Fibroblast of skin of left biceps (primary cell): ENCODE measurements at regions not wholly inside any gene's neighbourhood (a gene's known extent, or its start where the extent isn't known, plus 50 kb on each side); places are given as distances from the start of the nearest gene placed in this dataset.

Experiments used
- DNase-seq, 2 experiments: peaks; one replicate each; pipeline ENCODE4 v3.0.0-alpha.2; 2013; ENCODE audit warnings: low read depth in 2 of 2

DNA sequence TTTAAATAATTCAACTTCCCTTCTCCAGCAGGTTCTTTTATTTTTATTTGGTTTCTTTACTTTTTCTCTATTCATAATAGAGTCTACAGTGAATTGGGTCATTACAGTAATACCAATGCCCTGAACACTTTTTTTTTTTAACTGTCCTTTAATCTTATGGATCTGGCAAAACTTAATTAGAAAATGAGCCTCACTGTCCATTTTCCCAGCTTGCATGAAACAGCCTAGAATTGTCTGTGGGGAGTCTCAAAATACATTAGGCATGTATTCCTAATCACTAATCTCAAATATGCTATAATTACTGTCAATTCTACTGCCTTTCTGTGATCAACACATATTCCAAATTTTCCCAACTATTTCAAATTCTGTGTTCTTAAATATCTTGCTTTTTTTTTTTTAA lies 406.8 kb downstream of the ANXA1 start:
- DNase-seq: no peak

DNA sequence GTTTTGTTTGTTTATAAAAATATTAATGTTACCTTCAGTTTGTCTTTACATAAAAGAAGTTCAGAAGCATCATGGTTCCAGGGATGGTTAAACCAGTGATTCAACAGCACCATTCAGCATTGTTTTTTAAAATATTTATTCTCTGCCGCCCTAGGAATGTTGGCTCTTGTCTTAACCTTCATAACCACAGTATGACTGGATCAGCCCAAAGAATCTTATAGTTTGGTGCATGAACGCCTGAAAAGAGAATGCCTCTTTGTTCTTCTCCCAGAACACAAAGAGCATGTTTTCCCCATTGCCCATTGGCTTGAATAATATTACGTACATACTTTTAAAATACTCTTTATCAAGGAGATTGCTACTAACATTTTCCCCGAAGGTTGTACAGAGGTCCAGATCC lies 413.4 kb downstream of the ANXA1 start:
- no peak for DNase-seq

DNA sequence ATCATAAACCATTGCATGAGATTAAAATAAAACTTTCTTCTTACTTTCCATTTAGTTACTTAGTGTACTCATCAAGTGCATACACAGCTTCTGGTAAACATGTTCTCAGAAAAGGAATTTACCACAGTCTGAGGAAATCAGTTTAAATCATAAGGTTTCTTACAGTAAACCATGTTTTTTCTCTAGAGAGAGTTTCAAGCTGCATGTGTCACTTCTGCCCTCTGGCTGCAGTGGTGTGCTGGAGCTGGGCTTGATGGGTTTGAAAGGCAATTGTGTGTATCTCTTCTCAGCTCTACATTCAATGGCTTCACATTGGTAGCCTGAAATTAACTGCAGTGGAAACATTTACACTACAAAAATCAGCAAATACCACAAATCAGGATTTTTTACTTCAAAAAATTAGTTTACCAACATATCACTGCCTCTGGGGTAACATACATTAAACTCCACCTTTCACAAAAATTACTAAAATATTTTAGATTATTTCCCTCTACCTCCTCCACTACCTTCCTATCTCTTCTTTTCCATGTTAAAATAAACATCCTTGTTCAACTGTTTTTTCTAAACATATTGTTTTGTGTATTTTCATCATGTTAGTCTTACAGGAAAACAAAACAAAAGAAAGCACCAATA lies 414.3 kb downstream of the ANXA1 start:
- DNase-seq: no peak

DNA sequence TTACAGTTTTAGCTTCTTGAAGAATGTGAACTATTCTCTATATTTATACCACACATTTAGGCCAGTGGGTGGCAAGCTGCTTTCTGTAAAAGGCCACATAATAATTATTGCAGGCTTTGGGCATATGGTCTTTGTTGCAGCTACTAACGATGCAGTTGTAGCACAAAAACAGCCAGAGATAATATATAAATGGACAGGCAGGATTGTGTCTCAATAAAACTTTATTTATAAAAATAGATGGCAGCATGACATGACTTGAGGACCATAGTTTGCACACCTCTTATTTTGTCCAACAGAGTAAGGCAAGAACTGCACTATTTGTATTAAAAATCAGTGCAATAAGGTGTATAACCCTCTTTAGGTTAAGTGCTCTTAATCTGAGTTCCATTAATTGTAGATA lies 415.0 kb downstream of the ANXA1 start:
- DNase-seq: no peak

DNA sequence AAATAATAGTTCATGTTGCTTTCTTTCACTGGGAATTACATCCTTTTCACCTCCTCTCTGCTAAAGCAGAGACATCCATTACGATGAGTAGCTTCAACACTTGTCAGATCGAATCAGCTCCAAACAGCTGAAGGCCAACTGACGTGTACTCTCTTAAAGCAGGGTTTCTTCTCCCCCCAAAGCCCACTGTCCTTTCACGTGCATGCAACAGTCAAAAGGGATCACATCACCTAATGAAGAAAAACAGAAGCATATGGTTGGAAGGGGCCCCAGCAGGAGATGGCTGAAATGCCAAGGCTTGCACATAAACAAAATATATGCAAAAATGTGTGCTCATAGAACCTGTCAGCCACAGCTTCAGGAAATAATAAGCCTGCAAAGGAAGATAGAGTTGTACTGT lies 421.6 kb downstream of the ANXA1 start:
- no peak for DNase-seq

DNA sequence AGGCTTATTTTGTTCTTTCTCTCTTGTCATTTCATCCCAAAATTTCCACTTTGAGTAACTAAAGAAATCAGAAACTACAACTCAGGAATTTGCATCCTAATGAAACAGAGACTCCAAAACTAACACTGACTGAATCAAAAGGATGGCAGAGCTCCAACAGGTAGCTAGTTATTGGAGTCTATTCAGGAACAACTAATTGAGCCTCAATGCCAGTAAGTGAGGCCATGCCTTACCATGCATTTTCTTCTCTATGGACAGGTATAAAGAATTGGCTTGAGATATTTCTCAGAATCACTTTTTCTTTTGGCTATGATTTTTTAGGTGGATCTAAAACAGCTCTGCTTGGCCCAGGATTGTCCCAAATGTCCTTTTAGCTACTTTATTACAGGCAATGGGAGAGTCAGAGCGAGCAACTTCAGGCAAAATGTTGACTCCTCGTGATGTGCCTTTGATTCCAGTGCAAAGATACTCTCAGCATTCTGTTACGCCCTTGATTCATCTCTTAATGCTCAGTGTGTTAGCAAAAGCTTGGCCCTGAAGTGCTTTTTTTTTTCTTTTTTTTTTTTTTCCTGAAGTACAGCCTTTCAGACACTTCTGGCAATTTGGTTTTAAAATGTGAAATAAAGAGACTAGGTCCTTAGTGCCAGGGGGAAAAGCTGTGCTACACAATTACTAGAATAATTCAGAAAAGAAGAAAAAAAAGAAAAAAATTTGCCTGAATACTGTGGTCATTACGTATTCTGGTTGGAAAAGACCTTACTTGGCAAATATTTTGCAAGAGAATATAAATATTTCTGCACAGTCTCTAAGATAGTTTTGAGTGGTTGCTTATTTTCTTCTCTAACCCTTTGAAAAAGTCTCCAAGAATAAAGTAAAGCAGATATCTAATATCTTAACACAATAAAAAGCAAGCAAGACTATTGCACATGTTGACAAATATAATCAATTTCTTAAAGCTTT lies 423.7 kb downstream of the ANXA1 start:
- no peak for DNase-seq

DNA sequence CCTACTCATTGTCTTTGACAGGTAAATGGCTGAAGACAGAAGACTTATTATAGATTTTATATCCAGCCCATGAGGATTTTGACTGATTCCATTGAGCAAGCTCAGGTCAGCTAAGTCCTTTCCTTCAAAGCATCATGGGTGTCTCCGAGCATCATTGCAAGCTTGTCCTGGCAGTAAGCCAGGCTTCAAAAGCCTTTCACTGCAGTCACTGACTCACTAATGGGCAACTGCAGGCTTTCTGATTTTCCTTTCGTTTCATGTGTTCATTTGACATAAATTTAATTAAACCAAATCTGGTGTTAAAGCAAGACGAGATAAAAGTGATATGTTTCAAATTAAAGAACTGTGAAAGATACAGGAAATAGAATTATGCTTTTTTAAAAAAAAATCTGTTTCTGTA lies 426.2 kb downstream of the ANXA1 start:
- peak in 1 of 2 experiments; percentile 1 for DNase-seq

DNA sequence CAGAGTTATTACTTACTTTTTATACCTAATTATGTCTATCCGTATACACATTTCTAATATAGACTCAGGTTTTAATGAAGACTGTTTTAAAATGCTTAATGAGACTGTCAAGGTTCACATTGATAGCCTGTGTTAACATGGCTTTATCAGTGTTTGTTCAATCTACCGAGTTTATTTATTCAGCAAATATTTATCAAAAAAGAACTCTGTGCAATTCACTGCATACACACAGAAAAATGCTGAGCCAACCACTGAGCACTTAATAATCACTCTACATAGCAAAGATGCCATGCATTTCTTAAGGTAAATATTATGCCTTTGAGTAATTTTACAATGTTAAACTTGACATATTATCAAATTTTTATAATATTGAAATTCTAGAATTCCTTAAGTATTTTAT lies 428.2 kb downstream of the ANXA1 start:
- DNase-seq: no peak

DNA sequence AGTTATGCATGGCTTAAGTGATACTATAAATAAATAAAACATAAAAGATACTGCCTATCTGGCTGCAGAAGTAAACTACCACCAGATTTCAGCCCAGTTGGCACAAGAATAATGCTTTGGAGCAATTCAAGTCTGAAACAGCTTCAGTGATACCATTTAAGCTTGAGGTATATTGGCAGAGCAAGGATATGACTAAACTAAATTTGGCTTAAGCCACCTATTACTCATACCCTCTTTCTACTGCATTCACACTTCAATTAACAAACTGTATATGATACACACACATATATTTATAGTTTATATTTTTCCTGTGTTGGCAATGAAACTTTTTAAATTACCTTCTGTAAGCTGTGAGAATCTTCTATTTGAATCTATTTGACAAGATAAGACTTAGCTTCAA lies 431.9 kb downstream of the ANXA1 start:
- no peak for DNase-seq

DNA sequence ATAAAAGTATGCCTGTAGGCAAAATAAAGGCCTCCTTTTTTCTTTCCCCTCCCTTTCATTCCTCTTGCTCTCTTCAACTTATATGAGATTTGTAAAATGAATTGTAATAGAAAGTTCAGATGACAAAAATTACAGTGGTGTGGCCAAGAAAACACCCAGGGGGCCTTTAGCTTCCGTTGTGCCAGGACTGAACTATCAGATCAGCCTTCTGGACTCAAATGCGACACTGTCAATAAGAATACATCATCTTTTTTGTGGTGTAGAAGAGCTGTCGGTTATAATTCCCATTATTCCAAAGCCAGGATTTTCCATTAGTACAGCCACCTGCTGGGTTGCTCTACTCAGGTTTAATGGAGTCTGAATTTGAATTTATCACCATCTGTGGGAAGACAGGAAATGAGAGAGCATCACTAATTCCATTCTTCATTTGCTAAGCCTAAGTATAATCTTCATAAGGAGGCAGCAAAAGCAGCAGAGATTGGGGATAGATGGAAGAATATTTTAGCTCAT lies 443.4 kb downstream of the ANXA1 start:
- no peak for DNase-seq

DNA sequence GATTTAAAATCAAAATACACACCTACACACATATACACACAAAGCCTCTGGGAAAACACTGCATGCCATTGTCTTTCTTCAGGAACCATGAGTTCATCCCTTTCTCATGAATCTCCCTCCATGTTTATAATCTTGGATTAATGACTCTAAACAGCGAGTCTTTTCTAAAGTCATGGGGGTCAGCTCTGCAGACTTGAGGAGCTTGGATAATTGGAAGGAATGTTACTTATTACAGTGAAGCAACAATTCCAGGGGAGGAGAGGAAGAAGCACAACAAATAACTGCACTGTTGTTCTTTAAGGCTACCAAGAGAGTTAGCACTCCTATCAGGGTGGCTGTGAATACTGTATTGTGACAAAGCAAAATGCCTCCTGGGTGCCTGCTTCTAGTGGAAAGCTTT lies 444.7 kb downstream of the ANXA1 start:
- DNase-seq: no peak

DNA sequence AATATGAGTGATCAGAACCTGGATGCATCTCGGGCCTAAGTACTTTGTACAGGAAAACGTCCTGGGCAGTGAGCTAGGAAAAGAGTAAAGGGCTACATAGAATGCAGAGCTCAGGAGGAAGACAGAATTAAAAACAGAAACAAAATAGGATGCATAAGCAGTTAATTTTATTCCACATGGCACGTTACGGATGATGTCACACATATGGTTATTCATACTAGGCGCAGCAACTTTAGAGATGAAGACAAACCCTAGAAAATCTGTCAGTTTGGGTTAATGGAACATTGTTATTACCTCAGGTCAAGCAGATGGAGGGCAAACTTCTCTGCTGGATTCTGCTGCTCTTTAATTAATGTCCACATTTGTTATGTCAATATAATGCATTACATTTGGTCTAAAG lies 445.4 kb downstream of the ANXA1 start:
- no peak for DNase-seq

DNA sequence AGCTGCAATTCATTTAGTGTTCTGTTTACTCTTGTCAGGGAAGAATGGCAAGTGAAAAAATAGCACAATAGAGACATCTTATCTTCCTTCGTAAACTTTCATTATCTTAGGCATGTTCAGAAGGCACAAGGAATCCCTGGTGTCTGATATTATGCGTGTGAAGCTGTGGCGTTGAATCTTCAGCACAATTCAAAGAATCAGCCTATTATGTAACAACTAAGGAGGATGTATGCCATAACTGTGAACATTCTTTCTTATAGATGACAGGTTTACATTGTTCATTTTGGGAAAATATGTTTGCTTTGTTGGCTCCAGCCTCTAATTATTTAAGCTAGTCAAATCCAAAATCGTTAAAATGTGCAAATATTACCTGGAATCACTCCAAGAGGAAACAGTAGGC lies 446.1 kb downstream of the ANXA1 start:
- no peak for DNase-seq

DNA sequence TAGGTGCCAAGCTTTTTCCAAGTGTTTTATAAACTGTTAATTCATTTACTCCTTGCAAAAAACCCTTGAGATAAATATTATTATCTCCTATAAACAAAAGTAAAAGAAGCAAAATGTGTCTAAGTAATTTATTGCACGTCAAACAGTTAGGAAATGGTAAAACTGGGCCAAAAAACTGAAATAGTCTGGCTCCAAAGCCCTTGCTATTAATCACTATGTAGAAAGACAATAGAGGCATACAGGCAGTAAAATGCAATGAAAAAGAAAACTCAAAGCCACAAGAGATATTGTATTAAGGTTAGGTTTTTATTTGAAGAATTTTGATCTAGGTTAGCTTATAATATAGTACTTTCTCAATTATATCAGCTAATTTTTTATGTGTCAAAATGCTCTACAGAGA lies 457.7 kb downstream of the ANXA1 start:
- DNase-seq: no peak

DNA sequence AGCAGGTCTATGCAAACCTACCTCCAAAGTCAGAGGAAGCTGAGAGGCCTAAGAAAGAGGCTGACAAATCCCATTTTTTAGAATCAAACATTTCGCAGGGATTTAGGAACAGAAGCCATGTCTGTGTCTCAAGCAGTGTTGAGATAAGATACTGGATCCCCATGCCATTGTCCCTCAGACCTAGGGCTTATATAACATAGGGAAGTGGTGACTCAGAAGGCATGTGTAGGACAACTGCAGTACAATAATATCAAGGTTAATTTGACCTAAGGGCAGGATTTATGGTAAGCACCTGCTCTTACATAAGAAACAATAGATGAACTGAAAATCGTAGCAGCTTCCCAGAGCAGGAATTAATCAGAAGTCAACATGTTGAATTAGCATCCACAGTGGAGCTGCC lies 459.4 kb downstream of the ANXA1 start:
- DNase-seq: no peak

DNA sequence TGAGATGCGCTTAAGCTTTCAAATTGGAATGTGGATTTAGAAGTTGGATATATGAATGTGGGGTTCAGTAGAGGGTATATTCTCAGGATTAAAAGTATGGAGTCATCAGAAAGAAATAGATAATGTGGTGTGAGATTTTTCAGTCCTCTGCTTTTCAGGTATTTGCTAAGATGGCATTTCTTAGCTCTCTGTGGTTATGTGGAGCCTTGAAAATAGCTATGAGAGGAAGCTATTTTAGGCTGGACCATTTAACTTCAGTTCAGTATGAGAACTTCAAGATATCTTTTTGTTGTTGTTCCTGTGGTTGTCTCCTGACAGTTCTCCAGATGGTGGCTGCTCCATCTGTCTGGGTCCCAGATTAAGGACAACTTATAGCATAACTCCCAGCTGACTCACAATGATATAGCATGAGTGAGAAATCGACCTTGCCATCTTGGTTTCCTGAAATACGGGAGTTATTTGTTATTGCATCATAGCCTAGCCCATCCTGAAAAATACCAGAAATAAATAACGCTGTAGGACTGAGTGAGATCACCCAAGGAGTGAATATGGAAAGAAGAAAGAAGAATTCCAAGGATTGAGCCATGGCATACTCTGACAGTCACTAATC lies 461.5 kb downstream of the ANXA1 start:
- peak in 1 of 2 experiments; percentile 2 for DNase-seq

DNA sequence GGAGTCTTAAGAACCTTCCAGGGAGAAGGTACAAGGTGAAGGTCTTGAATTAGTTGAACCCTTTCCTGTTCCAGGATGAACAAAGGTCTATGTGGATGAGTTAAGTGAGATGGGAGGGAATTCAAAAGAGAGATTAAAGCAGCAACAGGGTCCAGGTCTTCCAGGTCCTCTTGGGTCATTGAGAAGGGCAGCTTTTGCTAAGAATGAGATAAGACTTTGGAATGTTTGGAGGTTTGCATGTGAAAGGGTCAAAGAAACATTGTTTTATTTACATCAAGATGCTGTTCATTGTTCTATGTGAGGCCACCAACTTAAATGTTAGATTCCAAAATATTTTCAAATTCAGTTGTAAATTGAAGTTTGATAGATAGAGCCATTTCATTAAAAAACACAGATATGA lies 463.9 kb downstream of the ANXA1 start:
- no peak for DNase-seq

DNA sequence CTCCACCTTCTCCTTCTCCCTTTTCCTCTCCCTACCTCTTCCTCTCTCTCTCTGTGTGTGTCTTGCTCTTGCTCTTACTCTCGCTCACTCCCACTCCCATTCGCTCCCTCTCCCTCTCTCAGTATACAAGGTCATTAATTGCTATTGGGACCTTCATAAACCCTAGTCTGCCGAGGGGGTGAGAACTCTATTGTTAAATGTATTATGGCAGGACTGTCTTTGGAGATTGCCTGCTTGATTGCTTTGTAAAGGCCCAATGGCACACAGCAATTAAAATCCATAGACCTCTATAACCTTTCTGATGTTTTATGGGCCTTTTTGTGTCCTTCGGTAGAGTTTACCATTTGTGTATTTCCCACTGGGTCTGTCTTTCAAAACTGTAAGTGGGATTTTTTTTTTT lies 465.9 kb downstream of the ANXA1 start:
- no peak for DNase-seq

DNA sequence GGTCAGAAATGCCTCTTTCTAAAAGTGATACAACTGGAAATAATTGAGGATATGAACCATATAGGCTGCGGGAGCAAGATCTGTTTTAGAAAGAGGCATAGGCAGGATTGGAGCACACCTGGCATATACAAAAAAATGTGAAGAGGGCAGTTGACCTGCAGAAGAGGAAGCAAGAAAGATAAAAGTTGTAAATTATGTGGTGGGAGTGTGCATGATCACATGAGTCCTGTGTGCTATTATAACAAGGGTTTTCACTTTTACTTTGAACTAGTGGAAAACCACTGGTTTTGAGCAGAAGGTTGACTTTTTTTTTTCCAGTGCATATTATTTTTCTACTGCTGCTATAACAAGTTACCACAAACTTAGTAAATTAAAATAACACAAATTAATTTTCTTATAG lies 489.3 kb downstream of the ANXA1 start:
- no peak for DNase-seq

DNA sequence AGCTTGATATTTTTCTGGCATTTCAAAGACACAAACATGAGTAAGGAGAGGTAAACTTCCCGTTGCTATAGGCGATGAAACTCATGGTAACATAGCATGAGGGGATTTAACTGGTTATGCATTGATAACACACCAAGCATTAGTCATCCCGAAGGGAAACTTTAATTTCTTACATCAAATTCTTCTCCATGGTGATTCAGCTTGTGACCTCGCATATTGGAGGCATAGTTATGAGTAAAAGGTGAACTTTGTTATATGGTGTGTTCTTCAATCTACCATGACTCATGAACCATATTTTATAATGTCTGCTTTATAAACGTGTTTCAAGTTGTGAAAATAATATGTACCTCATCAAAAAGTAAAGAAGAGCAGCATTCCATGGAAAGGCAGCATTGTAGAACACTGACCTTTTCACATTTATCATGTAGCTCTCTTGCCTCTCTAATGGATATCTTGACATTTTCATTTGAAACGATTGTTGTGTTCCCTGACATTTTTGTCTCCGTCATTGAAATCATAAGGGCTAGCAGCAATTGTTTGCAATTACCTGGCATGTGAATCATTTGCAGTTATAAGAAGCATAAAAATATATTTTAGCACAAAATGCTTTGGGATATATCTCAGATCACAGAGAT lies 491.8 kb downstream of the ANXA1 start:
- peak; percentile 19 to 31 for DNase-seq

DNA sequence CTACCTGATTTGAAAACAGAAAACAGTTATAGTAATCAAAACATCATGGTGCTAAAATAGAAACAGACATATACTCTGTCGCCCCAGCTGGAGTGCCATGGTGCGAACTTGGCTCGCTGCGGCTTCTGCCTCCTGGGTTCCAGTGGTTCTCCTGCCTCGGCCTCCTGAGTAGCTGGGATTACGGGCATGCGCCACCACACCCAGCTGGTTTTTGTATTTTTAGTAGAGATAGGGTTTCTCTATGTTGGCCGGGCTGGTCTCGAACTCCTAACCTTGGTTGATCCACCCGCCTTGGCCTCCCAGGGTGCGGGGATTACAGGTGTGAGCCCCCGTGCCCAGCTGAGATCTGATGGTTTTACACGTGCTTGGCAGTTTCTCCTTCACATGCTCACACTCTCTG lies 495.9 kb downstream of the ANXA1 start:
- no peak for DNase-seq

DNA sequence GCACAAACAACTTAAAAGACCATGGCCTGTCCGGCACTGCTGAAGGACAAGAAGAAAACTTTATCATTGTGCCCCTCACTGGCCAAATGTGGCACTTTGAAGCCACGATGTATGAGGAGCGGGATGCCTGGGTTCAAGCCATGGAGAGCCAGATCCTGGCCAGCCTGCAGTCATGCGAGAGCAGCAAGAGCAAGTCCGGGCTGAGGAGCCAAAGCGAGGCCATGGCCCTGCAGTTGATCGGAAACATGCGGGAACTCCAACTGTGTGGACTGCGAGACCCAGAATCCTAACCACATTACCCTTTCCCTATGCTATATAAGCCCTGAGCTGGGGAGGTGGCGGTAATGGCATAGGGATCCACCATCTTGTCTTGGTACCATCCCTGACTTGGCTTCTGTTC lies 497.9 kb downstream of the ANXA1 start:
- no peak for DNase-seq
